DND-41 (cell line): ENCODE measurements at regions not wholly inside any gene's neighbourhood (a gene's known extent, or its start where the extent isn't known, plus 50 kb on each side); places are given as distances from the start of the nearest gene placed in this dataset.

ENCODE experiments used
- EZH2 ChIP-seq: IDR thresholded peaks from 3 replicates; pipeline ENCODE4 v1.6.1; 2012; ENCODE audit warnings: borderline replicate concordance, low read depth, mild to moderate bottlenecking, moderate library complexity, low read length, inconsistent platforms; ENCODE audit not compliant: severe bottlenecking
- TF ChIP-seq, protein P1 (sequence below): IDR thresholded peaks from 2 replicates; pipeline ENCODE4 v1.5.1; 2012; ENCODE audit warnings: borderline replicate concordance, low read length, moderate library complexity, mild to moderate bottlenecking; ENCODE audit not compliant: poor library complexity, severe bottlenecking; ENCODE audit errors: extremely low read depth

DNA sequence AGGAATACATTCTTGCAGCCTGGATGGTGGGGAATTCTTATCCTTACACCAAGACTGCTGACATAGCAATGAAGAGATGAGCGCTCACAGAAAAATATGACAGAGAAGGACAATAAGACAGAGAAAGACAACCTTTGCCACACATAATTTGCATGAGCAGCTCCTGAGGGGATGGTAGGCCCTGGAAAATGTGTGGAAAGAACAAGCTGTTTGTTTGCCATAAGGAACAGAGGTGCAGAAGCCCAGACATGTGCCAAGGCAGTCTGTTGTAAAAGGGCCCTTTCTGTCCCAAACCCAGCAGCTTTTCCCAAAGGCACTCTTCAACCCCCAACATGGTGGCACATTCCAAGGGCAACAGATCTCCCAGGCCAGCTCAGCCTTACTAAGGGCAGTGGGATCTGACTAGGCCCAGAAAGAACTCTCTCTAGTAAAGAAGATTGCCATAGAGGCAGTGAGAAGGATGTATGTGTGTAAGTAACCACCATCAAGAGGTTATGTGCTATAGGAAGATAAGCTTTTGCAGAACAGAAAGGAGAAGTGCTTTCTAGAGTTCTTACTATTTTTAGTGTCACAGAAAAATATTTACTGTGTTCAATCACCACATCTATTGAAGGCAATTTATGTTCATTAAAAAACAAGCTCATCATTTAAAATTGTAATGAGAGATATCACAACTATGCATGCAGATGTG is 287.0 kb upstream of the RASGEF1B start:
- TF ChIP-seq, protein P1, sequence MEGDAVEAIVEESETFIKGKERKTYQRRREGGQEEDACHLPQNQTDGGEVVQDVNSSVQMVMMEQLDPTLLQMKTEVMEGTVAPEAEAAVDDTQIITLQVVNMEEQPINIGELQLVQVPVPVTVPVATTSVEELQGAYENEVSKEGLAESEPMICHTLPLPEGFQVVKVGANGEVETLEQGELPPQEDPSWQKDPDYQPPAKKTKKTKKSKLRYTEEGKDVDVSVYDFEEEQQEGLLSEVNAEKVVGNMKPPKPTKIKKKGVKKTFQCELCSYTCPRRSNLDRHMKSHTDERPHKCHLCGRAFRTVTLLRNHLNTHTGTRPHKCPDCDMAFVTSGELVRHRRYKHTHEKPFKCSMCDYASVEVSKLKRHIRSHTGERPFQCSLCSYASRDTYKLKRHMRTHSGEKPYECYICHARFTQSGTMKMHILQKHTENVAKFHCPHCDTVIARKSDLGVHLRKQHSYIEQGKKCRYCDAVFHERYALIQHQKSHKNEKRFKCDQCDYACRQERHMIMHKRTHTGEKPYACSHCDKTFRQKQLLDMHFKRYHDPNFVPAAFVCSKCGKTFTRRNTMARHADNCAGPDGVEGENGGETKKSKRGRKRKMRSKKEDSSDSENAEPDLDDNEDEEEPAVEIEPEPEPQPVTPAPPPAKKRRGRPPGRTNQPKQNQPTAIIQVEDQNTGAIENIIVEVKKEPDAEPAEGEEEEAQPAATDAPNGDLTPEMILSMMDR, result no peak
- TF ChIP-seq EZH2, result no peak
